CD4-positive, alpha-beta T cell treated with Interleukin-6 at 100 ng/mL for 8 hours (primary cell): ENCODE measurements at regions not wholly inside any gene's neighbourhood (a gene's known extent, or its start where the extent isn't known, plus 50 kb on each side); places are given as distances from the start of the nearest gene placed in this dataset.

Experiments
- DNase-seq: peaks from one replicate; pipeline ENCODE4 v3.0.0-alpha.2; 2020; ENCODE audit warnings: mixed read lengths, low spot score

DNA sequence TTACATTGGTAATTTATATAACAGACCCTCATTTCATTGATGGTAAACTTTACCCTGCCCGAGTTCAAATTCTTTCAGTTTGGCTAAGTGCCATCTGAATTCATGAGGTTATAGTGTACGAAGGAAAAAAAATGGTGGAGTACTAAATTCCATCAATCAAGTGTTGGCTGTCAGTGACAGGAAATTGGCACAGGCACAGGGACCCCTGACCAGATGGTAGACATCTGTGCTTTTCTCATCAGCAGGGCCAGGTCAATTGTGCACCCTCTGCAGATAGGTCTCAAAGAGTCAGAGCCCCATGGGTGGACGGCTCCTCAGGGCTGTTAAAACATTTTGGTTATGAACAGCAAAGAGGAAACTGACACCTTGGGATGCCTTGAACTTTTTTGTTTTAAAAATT, 439.2 kb downstream of the SETBP1 start:
- DNase-seq = no peak

DNA sequence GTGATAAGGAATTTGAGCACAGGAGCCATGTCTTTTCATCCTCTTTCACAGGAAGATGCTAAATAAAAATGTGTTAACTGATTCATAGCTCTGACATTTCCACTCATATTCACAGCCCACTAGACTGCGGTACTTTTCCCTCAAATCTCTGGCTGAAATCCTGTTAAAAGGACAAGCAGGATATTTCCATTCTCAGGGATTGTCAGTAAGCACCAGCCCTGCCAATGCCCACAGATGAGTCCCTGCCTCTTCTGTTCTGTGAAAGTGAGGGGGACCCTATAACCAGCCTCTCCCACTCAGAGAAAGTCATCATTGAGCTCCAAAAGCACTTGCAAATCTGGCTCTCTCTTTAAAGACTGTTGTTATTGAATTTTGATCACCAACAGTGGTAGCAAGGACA, 440.5 kb downstream of the SETBP1 start:
- no peak for DNase-seq

DNA sequence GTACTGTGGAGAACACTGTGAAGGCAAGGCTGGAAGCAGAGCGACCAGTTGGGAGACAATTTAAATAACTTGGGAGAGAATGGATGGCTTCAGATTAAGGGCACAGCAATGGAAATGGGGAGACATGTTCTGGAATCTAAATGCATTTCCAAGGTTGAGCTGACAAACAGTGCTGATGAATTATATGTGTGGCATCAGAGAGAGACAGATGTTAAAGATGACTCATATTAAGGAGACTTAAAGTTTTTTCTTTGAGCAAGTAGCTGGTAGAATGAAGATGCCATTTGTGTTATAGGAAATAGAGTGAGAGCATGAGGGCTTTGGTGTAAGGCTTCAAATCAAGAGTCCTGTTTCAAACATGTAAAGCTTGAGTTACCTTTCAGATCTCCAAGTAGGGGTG, 441.8 kb downstream of the SETBP1 start:
- DNase-seq = no peak

DNA sequence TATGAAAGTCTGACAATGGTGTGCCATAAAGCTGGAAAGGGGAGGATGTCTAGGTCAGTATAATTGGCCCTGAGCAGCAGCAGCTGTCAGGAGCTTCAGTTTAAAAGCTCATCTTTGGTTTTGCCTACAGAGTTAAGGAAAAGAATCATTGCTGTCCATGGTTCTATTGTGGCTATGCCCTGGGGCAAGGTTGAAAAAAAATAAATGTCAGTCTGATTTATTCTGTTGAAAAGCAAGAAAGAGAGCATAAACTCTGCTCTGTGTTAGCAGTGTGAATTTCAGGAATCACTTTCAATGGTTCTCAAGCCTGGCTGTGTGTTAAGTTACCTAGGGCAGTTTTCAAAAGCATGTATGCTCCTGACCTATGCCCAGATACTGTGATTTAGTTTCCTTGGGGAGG, 446.7 kb downstream of the SETBP1 start:
- DNase-seq = no peak

DNA sequence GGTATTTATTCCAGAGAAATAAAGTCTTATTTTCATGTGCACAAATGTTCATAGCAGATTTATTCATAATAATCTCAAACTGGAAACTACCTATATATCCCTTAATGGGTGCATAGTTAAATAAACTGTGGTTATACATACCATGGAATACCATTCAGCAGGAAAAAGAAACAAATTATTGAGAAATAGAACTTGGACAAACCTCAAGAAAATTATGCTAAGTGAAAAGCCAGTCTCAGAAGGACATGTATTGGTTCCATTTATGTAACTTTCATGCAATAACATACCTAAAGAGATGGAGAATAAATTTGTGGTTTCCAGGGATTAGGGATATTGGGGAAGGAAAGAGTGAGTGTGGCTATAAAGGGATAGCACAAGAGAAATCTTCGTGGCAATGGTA, 452.6 kb downstream of the SETBP1 start:
- no peak for DNase-seq

DNA sequence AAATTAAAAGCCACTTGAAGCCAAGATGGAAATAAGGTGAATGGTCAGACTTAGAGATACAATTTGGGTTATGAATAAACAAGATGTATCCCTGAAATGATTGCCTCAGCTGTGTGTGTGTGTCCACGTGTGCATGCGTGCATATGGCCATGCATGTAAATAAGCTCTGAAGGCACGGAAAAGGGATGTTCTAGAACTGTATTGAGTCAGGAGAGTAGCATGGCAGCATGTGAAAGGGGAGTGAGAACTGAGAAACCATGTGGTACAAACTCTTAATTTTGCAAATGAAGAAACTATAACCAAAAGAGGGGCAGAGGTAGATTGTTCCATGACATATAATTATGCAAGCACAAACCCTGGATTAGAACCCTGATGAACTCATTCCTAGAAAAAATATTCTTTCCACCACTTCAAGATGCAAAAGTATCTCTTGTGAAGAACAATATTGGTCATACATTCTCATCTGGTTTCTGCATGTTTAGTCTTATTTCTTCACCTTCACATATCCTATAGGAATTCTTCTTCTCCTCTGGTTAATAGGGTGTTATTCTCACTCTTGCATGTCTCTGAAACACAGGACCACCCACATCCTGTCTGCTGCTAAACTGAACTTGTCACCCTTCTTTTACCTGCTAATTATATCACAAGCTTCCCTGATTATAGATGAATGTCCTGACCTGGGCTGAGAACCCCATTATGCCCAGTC, 455.8 kb downstream of the SETBP1 start:
- DNase-seq = no peak

DNA sequence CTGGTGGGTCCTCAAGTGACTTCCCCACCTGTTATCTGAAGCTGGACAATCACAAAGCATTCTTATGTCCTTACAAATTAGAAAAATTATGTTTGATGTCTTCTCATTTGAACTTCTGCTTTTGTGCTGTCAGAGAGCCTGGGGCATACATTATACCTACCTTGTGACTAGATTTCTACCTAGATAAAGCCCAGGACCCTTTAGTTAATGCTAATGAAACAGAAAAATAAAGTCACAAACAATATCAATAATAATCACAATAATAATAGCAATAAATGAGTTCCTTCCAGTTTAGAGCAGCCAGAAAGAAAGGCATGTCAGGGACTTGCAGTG, 456.4 kb downstream of the SETBP1 start:
- DNase-seq = no peak

DNA sequence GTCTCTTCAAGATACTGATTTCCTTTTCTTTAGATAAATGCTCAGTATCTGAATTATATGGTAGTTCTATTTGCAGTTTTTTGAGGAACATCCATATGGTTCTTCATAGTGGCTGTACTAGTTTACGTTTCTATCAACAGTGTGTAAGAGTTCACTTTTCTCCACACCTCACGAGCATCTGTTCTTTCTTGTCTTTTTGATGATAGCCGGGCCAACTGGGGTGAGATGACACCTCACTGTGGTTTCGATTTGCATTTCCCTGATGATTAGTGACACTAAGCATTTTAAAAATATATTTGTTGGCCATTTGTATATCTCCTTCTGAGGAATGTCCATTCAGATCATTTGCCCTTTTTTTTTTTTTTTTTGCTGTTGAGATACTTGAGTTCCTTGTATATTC, 458.8 kb downstream of the SETBP1 start:
- DNase-seq = no peak

DNA sequence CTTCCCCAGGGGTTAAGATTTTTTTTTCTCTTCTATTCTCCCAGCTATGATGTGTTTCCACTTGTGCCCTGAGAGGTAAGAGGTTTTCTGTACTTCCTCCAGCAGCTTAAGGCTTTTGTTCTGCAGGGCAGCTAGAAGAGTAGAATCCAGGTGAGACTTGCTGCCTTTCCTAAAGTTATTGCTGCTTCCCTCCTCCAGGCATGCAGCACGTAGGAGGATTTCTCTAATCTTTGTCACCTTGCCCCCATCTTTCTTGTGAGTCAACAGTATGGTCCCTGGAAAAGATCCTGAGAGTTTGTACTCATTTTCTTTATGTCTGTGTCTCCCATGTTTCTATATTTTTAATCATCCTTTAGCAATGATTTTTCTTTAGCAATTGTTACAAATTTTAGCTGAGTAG, 462.2 kb downstream of the SETBP1 start:
- no peak for DNase-seq

DNA sequence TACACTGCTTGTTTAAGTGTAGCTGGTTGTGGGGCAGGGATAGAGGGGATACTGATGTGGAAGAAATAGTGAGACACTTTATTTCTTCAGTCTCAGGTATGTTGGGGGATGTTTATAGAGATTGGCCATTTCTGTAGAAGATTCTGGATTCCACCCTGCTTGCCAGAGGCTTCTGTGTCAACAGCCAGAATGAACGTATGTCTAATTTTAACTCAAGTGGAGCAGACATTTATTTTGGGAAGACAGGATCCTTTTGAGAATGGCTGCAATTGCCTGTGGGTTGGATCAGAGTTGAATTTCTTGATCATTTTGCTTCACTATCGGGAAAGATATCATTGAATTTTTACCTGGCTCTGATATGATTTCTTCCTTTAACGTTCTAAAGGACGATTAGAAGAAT, 465.6 kb upstream of the SLC14A2 start:
- no peak for DNase-seq

DNA sequence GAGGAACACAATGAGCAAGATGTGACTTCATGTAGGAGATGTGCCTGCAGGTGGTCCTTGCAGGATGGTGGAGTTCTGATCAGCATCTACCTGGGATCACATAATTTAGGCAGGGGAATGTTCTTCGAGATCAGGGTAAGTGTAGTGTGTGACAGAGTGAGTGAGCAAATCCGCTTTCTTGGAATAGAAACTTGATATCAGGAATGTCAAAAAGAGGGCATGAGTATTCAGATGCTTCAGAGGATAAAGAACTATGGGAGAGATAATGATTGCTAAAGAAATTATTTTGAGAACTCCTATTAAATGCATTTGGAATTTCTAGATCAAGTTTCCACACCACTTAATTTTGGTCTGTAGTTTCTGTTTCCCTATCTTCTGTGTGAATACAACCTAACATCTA, 463.6 kb upstream of the SLC14A2 start:
- no peak for DNase-seq

DNA sequence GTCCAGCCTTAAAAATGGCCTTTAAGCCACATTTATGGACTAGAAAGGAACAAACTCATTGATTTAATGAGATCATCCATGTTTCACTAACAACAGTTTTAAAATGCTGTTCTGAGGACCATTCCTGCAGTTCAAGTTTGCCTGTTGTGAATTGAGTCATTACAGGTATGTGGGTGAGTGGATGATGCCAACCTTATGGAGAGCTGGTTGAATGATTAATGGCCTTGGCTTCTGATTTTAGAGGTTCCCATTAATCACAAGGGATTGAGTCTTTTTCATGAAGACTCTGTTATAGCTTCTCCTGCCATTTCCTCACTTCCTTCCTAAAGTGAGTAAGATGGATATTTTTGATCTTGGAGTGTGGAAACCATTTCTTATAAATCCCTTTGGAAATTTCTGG, 459.8 kb upstream of the SLC14A2 start:
- no peak for DNase-seq

DNA sequence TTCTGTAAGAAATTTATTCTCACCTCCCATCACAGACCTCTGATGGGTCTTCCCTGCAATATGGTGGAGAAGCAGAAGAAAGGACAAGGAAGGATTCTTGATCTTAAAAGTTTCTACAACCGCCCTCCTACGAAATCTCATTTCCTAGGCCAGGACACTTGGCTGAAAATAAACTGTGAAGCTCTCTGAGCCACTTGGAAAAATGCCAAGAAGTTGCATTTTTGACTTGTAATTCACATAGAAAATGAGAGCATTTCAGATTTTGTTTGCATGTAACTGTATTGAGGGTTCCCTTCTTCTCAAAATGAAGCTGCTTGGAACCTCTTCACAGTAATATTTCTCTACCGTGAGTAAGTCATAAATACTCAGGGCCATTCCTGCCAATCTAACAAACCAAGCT, 458.3 kb upstream of the SLC14A2 start:
- no peak for DNase-seq

DNA sequence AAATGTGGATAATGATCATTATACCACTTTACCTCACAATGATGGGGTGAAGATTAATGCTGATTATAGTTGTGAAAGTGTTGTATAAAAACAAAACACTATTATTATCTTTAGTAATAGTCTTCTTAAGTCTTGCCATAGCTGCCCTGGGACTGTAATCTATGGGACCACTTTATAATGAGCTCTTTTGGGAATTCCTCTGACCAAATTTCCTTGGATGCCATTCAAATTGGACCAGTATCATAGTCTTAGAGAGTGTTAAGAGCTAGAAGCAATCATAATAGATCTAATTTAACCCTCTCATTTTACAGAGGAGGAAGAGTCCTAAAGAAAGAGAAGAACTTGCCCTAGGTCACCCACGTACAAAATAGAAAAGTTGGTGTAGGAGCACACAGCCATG, 457.7 kb upstream of the SLC14A2 start:
- no peak for DNase-seq

DNA sequence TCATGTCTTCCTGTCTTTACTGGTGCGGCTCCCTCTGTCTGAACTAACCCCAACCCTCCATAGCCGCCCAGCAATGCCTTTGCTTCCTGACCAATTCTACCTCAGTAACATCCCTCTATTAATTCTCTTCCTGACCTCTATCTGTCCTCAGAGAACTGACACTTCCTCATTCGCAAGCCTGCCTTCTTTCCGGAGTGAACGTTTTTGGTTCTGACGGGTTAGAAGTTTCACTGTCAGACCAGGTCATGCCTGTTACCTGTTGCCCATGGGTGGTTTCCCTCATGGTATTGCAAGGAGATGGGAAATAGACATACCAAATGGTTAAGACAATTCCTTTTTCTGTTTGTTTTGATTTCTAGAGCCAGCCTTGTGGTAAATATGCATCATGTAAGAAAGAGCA, 453.4 kb upstream of the SLC14A2 start:
- no peak for DNase-seq

DNA sequence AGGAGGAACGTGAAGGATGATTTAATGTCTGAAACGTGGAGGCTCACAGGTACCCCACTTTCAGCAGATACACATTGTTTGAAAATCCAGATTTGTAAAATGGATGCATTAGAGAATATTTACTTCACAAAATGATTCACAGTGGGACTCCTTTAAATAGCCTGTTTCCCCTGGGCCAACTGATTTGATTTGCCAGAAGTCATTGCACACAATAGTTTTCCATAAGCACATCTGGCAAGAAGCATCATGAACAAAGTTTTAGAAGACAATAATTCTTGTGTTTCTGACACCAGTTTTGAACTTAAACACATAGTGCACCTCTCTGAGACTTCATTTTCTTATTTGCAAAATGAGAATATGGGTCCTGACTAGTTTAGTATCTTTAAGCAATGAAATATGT, 451.4 kb upstream of the SLC14A2 start:
- no peak for DNase-seq

DNA sequence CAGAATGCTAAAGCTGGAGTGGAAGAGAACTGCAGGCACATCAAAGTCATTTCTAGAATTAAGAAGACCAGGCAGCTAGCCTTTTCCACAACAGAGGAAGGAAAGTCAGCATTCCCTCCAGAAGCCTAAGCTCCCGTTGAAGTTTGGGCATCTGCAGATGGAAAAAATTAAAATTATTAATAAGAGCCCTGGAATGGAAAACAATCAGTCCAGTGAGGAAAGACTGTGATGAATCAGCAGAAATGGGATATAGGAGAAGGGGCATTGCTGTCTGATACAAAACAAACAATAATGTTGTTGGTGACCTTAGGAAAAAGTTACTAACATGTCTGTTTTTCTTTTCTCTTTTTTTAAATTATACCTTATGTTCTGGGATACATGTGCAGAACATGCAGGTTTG, 450.7 kb upstream of the SLC14A2 start:
- DNase-seq = no peak

DNA sequence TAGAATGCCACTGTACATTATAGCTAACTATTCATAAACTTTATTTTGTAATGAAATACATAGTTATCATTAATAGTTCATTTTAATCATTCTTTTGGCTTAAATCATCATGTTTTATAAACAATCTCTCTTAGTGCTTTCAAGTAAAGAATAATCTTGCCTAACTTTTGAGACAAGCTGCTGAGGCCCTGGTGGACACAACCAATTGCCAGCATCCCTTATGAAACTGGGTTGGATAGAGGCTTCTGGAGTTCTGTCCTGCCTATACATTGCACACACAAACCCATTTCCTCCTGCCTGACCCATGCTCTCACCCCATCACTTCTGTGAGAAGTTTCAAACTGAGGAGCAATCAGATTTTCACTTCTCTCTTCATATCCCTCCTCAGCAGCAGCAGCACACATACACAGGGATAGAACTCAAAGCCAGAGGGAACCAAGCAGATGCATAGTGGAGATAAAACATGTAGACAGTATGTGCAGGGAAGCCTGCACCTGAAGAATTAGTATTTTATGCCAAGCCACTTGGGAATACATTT, 450.0 kb upstream of the SLC14A2 start:
- no peak for DNase-seq

DNA sequence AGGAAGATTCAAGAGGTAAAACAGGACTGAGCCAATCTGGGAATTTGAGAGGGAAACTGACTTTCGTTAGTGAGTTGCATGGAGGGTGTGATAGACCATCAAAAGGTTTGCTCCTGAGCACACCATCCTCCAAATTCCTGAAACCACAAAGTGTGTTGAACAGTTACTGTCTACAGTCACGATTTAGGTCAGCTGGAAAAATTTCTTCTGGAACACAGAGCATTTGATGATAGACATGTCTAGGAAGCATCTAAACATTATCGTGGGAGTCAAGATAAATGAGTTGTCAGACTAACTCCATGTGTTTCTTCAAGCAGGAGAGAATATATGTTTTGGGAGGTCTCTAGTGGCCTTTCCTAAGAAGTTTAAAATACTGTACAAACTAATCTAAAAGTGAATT, 449.4 kb upstream of the SLC14A2 start:
- no peak for DNase-seq

DNA sequence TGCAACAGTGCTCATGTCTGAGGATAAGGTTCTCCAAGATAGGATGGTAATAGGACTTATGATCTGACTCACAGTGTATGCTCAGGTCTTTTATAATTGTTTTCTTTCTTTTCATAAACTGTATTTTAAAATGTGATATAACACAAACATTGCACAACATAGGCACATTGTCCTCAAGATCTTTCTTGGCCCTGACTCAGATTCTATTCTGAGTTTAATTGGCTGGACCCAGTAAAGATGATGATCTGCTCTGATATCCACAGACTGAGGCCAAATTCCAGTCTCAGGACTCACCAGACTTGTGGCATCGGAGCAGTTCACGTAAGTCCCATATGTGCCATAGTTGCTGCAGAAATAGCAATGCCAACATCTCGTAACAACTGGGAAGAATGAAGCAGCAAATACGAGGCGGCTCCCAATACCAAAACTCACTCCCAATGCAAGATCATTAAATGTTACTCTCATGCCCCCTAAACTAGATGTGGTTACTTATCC, 448.9 kb upstream of the SLC14A2 start:
- no peak for DNase-seq

DNA sequence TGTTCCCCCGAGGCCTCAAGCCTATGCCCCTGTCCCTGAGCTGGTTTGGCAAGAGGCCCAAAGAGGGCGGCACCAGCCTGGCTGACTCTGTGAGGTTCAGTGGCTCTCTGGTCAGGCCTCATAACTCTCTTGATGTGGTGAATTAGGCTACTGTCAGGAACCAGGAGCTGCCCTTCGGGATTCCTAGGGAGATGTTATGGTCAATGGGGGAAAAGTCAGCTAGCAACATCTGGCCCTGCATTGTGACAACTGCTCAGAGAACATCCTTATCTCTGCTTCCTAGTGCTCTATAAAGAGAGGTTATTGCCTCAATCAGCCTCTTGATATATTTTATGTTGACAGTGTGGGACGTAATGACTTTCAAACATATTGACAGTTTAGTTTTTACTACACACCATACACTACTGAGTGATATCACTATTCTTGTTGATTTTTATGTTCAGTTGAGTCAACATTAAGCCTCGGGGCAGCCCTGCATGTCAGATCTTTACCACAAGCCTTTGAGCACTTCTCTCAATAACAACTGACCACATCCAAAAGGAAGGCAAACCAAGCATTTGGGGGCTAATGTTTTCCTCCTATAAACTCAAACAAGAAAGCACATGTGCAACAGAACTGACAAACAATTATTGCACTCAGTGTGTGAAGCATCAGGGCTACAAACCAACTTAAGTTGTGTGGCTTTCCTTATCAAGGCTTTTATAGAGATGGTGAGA, 448.3 kb upstream of the SLC14A2 start:
- DNase-seq = no peak

DNA sequence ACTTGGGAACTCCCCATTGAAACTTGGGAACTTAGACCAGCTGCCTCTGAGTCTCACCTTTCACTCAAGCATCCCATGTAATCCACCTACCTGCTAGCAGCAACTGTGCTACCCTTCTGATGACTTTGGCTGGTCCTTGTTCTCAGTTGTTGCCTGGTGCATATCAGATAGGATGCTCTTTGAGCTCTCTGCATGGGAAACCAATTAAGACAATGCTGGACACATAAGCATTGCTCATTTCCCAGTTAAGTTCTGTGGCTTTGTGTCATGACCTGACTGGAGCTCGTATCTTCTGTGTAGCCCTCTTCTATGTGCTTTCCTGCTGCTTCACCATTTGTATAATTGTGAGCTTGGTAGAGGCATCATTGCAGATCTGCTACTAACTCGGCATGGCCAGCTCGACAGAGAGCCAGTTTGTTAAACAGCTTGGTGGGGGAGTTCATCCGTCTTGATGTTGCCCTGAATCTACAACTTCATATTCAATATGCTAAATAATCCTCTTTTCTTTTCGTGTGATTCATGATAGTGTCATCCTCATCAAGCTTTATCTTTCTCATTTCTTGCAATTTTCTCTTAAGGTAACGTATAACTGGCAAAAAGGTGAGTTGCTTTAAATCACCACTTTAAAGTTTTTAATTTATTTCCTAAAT, 447.5 kb upstream of the SLC14A2 start:
- DNase-seq = no peak

DNA sequence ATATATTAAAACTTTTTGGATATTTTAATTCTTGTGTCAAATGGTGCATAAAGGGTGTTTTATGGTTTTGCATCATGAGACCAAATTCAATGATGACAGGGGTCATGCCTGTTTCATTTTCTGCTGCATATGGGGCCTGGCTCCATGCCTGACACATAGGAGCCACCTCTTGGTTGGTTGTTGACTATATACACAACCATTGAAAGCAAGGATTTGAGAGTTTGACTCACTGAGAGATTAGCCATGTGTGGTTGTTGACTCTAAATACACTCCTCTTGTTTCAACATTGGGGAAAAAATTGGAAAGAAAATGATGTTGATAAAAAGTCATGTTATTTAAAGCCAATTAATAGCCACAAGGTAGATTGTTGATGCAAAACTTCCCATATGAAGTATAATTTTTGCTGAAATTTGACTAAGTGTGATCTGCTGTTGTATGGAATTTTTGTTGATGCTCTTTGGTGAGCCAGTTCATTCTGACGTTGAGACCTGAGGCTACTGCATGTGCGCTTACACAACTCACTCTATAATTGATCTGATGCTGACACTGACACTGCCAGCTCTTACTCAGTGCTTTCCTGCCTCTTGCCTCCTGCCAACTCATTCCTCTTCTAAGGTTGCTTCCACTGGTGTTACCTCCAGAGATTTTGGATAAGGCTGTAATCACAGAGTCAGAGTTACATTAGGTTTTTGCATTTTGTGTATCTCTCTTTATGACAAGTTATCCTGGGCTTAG, 446.2 kb upstream of the SLC14A2 start:
- DNase-seq = no peak
